ENCODE measurements at regions not wholly inside any gene's neighbourhood (a gene's known extent, or its start where the extent isn't known, plus 50 kb on each side); places are given as distances from the start of the nearest gene placed in this dataset.

DNA sequence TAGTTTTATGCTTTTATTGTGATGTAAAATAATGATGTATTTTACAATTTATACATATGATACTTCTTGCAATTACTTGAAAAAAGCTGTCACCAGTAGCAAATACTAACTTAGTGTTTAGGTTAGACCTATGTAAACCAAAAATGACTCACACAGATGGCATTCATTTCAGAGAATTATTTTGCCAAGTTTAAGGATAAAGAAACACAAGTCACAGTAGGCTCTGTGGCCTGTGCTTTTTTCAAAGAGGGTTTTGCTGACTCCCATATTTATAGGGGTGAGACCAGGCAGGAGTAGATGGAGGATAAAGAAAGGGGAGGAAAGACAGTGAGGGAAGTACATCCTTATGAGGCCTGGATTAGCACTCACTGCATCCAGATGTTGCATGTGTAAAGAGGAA is 356.6 kb upstream of the NPAP1 start:
- TF ChIP-seq POLR2A (IDR thresholded peaks at IDR 0.05; ENCODE audit: low read length) = no peak
- no peak for TF ChIP-seq GATA1 (IDR thresholded peaks at IDR 0.05; ENCODE audit: low read depth, low read length)
